Head of caudate nucleus (tissue), 42 donors: ENCODE measurements at regions not wholly inside any gene's neighbourhood (a gene's known extent, or its start where the extent isn't known, plus 50 kb on each side); places are given as distances from the start of the nearest gene placed in this dataset.

Experiments used
- DNase-seq, 42 donors: peaks; one replicate each; pipeline versions ENCODE4 v3.0.0 to v3.0.0-alpha.2; 2020 to 2021; ENCODE audit warnings: mixed read lengths in 7 of 42
- intact Hi-C: fragments of 100-400 bp; cut with DNase I; formaldehyde crosslinking; loops from one replicate; pipeline ENCODE4 v1.15.0; 2022

DNA sequence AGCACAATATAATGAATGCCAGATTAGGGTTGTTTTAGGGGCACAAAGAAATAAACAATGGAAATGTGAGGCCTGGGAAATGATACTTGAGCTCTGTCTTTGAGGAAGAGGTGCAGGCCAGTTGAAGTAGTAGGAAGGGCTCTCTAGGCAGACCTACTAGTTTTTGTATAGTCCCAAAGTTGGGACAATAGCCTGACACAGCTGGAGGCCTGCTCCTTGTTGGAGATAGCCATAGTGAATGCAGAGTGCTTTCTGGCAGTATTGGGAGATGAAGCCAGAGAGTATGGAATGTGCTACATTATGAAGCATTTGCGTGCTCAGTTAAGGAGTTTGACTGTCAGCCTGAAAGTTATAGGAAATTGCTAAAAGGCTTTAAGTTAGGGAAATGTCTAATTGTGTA is 251.2 kb upstream of the ZPLD1 start:
- intact Hi-C loops: no loop called here
- DNase-seq: no peak

DNA sequence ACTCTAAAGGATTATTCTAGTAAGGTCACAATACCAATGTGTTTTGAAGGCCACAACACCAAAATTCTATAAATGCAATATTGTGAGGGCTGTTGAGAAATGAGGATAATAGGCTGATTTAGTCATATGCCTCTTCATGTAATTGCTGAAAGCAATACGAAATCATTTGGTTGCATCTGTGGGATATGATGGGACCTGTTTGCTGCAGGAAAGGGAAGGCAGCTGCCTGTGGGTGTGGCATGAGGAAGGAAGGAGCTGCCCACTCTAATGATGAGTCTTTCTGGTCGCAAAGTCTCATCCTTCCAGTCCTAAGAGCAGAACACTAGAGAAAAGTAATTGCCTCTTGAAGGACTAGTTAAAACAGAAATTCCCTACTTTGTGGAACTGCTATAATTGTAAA is 245.3 kb upstream of the ZPLD1 start:
- no peak for DNase-seq

DNA sequence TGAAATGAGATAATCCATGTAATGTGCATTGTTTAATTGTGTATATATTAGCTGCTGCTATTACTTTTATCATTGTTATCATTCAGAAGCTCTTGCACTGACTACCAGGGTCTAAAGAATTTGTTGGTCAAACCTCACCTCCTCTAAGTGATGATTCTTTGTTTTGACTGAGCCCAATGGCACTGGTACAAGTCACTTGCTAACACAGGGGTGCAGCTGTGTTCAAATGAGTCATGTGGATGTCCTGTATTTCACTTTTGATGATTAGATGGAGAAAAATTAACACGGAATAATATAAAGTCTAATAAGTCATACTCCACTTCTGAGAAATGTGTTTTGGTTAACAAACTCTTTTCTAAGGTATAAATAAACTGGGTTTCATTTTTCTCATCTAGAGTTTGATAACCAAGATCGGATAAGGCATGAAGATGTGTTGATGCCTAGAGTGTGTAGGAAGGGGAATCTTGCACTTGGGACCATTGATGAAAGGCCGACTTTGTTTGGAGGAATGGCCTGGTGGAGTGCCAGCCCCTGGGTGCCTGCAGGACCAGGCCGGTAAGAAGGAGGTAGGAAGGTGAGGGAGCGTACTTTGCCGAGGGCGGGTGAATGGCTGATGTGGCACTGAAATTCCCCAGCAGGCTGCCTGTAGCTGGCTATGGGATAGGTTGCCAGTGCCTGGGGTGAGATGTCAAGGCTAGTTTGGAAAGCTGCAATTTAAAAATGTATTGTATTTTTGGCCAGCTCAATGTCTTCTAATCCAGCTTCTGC is 244.7 kb upstream of the ZPLD1 start:
- no peak for DNase-seq
- intact Hi-C loops: no loop called here

More for the DNA sequence above, 245.3 kb upstream of the ZPLD1 start:
- intact Hi-C loops: no loop called here

DNA sequence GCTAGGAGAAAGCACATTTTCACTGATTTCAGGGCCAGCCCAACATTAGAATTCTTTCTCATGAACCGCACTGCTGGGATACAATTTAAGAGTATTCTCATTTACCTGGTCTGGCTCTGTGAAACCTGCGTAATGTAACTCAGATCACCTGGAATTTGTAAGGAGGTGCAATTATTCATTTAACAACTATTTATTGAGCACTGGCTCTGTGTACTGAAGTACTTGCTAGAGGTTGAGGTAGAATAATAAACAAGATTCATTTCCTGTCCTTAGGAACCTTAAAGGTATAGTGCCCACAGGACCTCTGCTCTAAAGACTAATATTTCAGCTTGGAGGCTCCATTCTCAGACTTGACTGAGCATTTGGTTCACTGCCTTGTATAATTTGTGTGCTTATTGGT is 242.2 kb upstream of the ZPLD1 start:
- intact Hi-C loops: no loop called here
- no peak for DNase-seq

DNA sequence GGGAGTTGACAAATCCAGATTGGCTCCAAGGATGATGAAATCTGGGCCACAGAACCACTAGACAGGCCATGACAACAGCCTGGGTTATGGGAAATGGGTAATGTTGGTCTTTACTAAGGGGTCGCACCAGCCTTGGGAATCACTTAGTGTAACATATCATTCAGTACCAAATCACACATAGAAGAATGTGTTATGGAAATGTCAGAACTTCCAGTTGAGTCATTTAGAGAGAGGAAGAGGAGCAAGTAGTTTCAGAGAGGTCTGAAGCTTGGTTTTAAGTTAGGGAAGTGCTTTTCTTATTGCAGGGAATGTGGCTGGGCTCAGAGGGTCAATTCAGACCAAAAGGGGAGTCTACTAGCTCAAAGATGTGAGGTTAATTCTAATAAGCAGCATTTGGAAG is 241.6 kb upstream of the ZPLD1 start:
- intact Hi-C loops: no loop called here
- DNase-seq: no peak

DNA sequence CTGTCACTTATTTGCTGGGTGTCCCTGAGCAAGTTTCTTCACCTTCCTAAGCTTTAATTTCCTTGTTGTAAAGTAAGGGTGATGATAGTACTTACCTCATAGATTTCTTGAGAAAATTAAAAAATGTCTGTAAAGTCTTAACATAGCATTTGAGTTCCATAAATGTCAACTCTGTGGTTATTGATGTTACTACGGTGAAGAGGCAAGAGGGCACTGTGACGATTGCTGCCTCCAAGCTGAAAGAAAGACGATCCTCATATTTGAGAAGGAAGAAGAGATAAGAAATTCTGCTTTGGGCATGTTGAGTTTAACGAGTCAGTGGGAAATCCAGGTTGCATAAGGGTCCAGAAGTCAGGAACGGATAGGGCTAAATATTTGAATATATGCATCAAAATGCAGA is 240.8 kb upstream of the ZPLD1 start:
- DNase-seq: no peak
- intact Hi-C loops: no loop called here

DNA sequence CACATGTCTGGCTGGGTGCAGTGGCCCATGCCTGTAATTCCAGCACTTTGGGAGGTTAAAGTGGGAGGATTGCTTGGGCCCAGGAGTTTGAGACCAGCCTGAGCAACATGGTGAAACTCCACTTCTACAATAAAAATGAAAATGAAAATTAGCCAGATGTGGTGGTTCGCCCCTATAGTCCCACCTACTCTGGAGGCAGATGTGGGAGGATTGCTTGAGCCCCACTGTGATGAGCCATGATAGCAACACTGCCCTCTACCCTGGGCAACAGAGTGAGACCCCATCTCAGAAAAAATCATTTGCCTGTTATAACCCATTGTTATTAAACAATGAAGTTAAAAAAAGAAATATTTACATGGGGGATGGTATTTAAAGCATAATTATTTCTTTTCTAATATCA is 240.1 kb upstream of the ZPLD1 start:
- intact Hi-C loops: no loop called here

DNA sequence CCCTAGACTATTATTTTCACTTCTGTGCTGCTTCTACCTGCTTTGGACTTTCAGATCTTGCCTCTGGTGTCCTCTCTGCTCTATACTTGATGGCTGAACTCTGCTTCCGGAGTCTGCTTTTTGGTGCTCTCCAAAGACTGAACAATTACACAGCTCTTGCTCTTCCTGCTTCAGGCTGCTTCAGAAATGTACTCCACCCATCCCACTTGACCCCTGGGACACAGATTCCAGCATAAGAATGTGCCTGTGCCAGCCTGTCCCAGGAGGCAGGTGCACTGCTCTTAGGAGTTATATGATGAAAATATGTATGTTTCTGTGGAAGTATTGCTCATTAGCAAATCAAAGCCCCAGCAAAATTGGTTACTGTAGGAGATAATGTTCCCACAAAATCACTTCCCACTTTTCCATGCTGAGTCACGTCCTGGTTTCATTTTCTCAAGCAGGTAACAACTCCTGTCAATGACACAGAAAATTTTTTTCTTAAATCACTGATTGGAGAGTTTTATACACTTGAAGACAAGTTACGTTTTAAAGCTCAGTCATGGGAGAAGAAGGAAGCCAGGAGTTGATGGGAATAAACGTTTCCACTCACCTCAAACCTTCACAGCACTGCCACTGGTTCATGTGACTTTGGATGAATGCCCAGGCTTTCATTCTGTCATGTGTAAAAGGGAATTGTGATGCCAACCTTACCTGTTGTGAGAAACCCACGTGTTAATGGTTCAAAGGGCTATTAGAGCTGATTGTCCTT is 239.4 kb upstream of the ZPLD1 start:
- intact Hi-C loops: no loop called here
- peak in 16 of 42 donors; percentile 13 to 64 (median 38) for DNase-seq

More for the DNA sequence above, 240.1 kb upstream of the ZPLD1 start:
- DNase-seq: no peak

DNA sequence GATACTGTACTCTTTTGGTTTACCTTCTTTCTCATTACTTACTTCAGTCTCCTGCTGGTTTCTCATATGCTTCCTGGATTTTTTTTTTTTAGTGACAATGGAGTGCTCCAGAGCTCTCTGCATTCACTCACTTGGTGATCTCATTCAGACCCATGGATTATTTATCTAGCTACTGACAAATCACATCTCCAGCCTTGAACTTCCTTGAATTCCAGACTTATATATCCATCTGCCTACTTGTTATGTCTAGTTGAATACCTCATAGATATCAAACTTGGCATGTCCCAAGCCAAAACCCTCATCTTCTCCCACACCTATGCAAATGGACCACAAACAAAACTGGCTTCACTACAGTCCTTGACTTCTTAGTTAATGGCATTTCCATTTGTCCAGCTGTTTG is 234.7 kb upstream of the ZPLD1 start:
- intact Hi-C loops: no loop called here
- DNase-seq: no peak

DNA sequence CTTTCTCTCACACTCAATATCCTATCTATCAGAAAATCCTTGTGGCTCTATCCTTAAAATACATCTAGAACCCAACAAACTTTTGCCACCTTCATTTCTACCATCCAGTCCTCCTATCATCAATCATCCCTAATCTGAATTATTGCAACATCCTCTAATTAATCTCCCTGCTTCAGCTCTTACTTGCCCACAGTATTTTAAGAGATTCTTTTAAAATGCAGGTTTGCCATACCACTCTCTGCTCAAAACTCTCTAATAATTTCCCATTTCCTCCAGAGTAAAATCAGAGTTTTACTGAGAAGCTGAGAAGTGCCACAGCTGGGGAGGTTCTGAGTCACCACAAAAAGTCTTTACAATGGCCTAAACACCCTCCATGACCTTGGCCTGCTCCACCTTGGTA is 234.3 kb upstream of the ZPLD1 start:
- intact Hi-C loops: no loop called here
- no peak for DNase-seq

DNA sequence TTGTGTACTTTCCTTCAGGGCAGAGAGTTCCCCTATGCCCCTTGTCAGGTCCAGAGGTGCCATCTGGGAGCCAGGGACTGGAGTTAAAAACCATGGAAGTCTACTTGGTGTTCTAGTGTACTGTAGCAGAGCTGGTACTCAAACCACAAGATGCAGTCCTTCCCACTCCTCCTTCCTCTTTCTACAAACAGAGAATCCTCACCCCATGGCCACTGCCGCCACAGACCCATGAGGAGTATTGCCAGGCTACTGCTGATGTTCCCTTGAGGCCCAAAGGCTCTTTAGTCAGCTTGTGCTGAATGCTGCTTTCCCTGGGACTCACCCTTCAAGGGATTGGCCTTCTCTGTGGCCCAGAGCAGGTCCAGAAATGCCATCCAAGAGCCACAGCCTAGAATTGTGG is 229.2 kb upstream of the ZPLD1 start:
- intact Hi-C loops: no loop called here
- DNase-seq: peak in 2 of 42 donors; percentile 11 to 41

DNA sequence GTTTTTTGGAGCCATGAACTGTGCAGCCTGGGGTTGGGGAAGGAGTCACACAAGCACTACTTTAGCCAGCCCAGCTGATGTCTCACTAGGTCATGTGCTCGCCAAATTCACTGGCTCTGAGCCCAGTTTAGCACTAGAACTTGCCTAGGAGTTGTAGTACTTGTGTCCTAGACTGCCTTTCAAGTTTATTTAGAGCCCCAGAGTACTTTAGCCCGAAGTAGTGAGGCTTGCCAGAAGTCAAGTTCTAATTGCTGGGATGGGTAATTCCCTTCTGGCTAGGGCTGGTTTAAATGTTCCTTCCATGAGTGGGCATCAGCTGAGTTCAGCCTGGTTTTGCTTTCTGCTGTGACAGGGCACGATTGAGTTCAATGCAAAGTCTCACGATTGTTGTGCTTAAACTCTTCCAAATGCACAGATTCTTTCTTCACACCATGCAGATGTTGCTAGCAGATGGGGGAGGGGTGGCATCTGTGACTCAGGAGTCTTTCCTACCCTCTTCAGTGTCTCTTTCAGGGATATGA is 228.2 kb upstream of the ZPLD1 start:
- intact Hi-C loops: no loop called here
- DNase-seq: peak in 2 of 42 donors; percentile 25 to 40

DNA sequence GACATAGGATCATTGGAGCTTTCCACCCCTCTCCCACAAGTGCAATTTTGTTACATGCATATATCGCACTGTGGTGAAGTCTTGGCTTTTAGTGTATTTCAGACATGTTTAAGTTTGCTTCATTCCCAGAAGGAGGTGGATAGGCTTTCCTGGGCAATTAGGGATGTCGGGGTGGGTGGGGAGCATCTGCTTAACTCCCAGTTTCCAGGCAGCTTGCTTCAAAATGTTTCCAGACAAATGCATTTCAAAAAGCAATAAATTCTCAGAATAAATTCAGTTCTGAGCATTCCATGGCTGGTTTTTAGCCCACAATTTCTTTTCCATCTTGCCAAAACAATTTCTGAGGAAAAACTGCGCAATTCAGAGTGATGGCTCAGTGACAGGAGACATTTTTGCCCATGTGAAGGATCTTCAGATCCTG is 227.7 kb upstream of the ZPLD1 start:
- intact Hi-C loops: no loop called here
- DNase-seq: peak in 3 of 42 donors; percentile 20 to 26 (median 25)

DNA sequence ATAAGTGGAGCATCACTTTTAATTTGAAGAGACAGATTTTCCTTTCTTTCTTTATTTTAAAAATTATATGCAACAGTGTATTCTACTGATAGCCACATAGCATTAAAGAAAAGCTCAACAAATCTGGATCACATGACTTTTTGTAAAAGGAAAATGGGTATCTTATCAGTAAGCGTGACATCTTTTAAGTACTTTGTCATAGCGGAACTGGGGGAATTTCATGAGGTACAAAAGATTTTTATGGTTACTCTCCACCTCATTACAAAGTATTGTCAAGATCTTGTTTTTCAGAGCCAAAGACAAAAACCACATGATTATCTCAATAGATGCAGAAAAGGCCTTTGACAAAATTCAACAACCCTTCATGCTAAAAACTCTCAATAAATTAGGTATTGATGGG is 219.6 kb upstream of the ZPLD1 start:
- no peak for DNase-seq

DNA sequence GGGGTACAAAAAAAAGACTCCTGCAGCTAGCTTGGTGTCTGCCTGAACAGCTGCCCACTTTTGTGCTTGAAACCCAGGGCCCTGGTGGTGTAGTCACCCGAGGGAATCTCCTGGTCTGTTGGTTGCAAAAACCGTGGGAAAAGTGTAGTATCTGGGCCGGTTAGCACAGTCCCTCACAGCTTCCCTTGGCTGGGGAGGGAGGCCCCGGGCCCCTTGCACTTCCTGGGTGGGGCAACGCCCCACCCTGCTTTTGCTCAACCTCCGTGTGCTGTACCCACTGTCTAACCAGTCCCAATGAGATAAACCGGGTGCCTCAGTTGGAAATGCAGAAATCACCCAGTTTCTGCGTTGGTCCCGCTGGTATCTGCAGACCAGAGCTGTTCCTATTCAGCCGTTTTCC is 211.7 kb upstream of the ZPLD1 start:
- no peak for DNase-seq
- intact Hi-C loops: loop anchor here (10.0 kb wide), 1 partner anchor 508 kb away; no protein-coding TSS in a partner anchor

More for the DNA sequence above, 219.6 kb upstream of the ZPLD1 start:
- intact Hi-C loops: no loop called here

DNA sequence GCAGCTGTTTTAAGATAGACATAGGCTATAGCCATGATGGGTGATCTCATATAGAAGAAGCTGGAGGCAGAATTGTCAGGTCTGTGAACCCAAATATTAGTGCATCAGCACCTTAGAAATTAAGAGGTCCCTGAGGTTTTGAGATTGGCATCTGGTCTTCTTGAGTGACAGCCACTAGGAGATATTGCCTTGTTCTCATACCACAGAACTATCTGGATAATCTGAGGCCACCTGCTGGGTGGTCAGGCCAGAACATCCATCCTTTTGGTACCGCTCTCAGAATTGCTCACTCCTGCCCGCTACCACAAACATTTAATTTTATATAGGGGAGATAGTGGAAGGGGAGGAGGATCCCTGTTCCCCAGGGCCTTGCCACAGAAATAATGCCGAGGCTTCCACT is 210.6 kb upstream of the ZPLD1 start:
- intact Hi-C loops: loop anchor here (10.0 kb wide), 1 partner anchor 509 kb away; no protein-coding TSS in a partner anchor
- peak in 6 of 42 donors; percentile 9 to 47 (median 14) for DNase-seq

DNA sequence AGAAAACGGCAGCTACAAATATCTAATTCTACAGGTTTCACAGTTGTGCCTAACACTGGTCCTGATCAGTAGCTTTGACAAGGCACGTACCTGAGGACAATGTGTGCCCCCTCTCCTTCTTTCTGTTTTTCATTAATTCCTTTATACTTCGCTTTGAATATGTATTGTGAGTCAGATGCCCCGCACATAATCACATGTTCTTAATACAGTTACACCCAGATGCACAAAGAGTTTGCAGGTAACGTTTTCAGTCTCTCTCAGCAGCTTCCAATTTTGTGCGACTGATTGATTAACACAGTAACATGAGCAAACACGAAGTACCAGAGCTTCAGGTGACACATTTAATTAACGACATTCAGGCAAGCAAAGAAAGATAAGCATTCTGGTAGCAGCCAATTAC is 209.8 kb upstream of the ZPLD1 start:
- intact Hi-C loops: loop anchor here (5.0 to 10.0 kb wide), 3 partner anchors 312 to 510 kb away; no protein-coding TSS in a partner anchor
- peak in 9 of 42 donors; percentile 6 to 53 (median 17) for DNase-seq

DNA sequence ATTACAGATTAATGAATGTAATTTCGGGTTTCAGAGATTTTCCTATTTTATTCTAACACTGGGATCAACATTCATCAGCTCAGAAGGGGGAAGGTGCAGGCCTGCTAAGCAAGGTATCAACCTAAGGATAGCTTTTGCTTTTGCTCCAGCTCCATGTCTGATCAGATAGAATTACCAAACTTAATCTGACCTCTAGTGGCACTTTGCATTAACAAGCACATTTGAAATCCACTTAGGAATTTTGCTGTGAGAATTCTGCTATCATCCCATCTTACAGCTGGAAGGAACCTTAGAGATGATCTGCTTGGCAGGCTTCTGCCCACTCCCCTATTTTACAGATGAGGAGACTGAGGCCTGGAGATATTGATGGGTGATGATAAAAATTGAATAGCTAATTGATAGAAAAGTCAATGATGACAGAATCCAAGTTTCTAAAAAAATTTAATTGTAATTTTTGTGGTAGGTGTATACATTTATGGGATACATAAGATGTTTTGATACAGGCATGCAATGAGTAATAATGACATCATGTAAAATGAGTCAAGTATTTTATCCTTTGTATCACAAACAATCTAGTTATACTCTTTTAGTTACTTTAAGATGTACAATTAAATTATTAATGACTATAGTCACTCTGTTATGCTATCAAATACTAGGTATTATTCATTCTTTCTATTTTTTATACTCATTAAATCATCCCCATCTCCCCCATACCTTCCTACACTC is 209.2 kb upstream of the ZPLD1 start:
- intact Hi-C loops: loop anchor here (5.0 to 10.0 kb wide), 3 partner anchors 312 to 511 kb away; no protein-coding TSS in a partner anchor
- DNase-seq: peak in 12 of 42 donors; percentile 14 to 64 (median 31)

DNA sequence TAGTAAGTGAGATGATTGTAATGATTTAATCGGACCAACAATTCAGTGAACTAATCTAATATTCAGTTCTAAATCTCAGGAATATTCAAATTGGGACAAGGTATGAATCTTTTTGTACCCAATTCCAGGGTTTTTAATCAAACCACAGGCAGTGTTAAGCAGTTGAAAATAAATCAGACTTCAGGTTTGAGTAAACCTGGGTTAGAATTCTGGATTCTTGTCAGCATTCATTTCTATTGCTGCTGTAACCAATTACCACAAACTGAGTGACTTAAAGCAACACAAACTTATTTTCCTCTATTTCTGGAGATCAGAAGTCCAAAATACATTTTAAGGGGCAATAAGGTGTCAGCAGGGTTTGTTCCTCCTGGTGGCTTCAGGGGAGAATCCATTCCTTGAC is 208.4 kb upstream of the ZPLD1 start:
- no peak for DNase-seq
- intact Hi-C loops: loop anchor here (5.0 to 10.0 kb wide), 3 partner anchors 311 to 512 kb away; no protein-coding TSS in a partner anchor
